ENCODE measurements at regions not wholly inside any gene's neighbourhood (a gene's known extent, or its start where the extent isn't known, plus 50 kb on each side); places are given as distances from the start of the nearest gene placed in this dataset.

- 98 to 100% (median 100%) methylated on average over 1 of the region's 1 CpG for WGBS, 3 donors
- no peak overlapping the region for H3K27ac ChIP-seq (ENCODE audit: low read depth, low read length)
Measured at GRCh38 chr5:43774881-43775399, 172.0 kb downstream of the NNT start.

DNA sequence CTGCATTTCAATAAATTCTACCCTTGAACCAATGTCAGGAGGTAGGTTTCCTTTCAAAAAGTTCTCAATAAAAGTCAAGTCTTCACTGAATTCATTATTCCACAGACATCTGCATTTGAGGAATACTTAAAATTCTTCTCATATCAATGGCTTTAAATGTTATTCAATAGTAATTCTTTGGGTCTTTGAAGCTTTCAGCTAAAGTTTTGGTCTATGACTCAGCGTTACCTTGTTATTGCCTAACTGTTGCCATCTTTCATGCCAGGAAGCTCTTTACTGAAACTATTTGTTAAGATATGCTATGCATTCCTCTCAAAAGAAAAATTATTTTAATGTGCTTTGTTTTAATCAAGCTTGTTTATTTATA lies 170.5 kb downstream of the NNT start:
- 54 to 89% (median 64%) methylated on average over 1 of the region's 1 CpG for WGBS, 3 donors
- H3K27ac ChIP-seq (ENCODE audit: low read depth, low read length) = no peak overlapping the region

- 30 to 66% (median 39%) methylated on average over 5 of the region's 5 CpGs for WGBS, 3 donors
- H3K27ac ChIP-seq (ENCODE audit: low read depth, low read length) = no peak overlapping the region
Measured at GRCh38 chr5:43772764-43773477, 169.9 kb downstream of the NNT start.

GRCh38 chr5:43772458-43772763 lies 169.4 kb downstream of the NNT start:
- H3K27ac ChIP-seq (ENCODE audit: low read depth, low read length) = no peak overlapping the region
- WGBS, 3 donors = 8 to 70% (median 15%) methylated on average over 1 of the region's 1 CpG

DNA sequence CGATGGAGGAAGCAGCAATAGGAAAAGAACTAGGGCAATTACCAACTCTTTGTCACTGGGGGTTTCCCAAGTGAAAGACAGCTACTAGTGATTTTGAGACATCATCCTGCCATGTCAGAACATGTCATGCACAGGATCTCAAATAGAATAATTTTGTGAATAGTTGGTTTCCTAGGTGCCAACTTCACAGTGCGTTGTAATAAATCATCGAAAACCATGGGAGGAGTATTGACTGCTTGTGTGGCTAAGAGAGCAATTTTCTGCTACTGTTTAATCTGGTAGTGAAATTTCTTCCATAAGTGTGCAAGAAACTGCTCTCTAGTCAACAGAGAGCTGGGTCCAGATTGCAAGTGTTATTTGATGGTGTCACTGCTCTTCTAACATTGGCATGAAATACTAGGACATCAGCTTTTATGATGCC lies 168.6 kb downstream of the NNT start:
- WGBS, 3 donors = 85 to 94% (median 89%) methylated on average over 3 of the region's 3 CpGs
- no peak overlapping the region for H3K27ac ChIP-seq (ENCODE audit: low read depth, low read length)

- WGBS, 3 donors = 41 to 77% (median 52%) methylated on average over 7 of the region's 7 CpGs
- H3K27ac ChIP-seq (ENCODE audit: low read depth, low read length) = no peak overlapping the region
Measured at GRCh38 chr5:43769571-43770355, 166.8 kb downstream of the NNT start.

All from adipose tissue (tissue), 3 donors.